ENCODE measurements at regions not wholly inside any gene's neighbourhood (a gene's known extent, or its start where the extent isn't known, plus 50 kb on each side); places are given as distances from the start of the nearest gene placed in this dataset.

DNA sequence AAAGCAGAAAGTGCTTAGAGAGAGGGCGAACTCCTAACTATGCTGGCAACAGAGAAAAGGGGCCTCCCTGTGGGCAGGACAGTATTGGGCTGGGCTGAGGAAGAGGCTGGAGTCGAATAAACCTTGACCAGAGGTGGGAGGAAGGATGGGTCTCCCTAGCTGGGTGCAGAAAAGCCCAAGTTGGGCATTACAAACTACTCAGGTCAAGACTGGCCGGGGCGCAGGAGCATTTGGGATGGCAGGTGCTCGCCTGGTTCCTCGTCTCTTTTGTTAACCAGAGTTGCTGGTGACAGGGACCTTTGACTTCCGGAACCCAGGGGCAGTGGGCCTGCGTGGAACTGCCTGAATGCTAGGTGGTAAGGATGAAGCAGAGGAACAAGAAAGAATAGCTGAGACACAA lies 80.3 kb upstream of the SHISAL1 start:
- TF ChIP-seq, protein P1, sequence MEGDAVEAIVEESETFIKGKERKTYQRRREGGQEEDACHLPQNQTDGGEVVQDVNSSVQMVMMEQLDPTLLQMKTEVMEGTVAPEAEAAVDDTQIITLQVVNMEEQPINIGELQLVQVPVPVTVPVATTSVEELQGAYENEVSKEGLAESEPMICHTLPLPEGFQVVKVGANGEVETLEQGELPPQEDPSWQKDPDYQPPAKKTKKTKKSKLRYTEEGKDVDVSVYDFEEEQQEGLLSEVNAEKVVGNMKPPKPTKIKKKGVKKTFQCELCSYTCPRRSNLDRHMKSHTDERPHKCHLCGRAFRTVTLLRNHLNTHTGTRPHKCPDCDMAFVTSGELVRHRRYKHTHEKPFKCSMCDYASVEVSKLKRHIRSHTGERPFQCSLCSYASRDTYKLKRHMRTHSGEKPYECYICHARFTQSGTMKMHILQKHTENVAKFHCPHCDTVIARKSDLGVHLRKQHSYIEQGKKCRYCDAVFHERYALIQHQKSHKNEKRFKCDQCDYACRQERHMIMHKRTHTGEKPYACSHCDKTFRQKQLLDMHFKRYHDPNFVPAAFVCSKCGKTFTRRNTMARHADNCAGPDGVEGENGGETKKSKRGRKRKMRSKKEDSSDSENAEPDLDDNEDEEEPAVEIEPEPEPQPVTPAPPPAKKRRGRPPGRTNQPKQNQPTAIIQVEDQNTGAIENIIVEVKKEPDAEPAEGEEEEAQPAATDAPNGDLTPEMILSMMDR (IDR thresholded peaks at IDR 0.05): no peak
- TF ChIP-seq POLR2A (IDR thresholded peaks at IDR 0.05): no peak
- no peak for TF ChIP-seq POLR2AphosphoS5 (IDR thresholded peaks at IDR 0.05)
- Histone ChIP-seq H3K4me1 (no peaks in the 10 kb centered on the region), H3K27ac (no peak overlapping the region), H3K9me3 (no peaks in the 10 kb centered on the region), H3K4me3 (no peak overlapping the region), H3K36me3 (no peaks in the 10 kb centered on the region), H3K27me3 (peaks cover 0 to 48% of the 10 kb centered on the region in 2 donors)
- peak in 1 of 2 donors; percentile 46 for DNase-seq (ENCODE audit: low spot score in 2 of 2)
- intact Hi-C loops (cut with DNase I; ENCODE audit: low total_unique reads): no loop called here

DNA sequence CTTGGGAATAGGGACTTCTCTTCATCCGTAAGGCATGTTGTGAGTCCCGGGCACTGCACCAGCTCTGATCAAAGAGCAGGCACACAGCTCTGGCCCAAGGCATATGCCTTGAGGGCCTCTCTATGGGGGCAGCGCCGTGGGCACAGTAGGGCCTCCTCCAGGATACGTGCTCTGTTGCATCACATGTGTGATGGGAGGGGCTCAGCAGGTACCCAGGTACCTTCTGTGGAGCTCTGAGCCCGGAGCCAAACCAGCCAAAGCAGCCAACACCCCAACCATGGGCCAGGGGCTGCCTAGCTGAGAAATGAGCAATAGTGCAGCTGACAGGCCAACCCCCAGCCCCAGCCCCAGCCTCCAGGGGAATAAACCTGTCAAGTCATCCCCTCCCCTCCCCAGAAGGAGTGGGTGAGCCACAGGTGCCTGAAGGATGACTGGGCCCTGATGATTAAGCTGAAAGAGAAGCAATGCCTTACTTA lies 79.7 kb upstream of the SHISAL1 start:
- H3K4me1 ChIP-seq: no peaks in the 10 kb centered on the region
- H3K27ac ChIP-seq: no peak overlapping the region
- H3K4me3 ChIP-seq: no peak overlapping the region
- H3K27me3 ChIP-seq: peaks cover 0 to 52% of the 10 kb centered on the region in 2 donors
- no peaks in the 10 kb centered on the region for H3K36me3 ChIP-seq
- intact Hi-C loops (cut with DNase I; ENCODE audit: low total_unique reads): no loop called here
- TF ChIP-seq, protein P1 (IDR thresholded peaks at IDR 0.05): no peak
- TF ChIP-seq POLR2AphosphoS5 (IDR thresholded peaks at IDR 0.05): no peak
- no peak for TF ChIP-seq POLR2A (IDR thresholded peaks at IDR 0.05)
- peak in 1 of 2 donors; percentile 33 for DNase-seq (ENCODE audit: low spot score in 2 of 2)
- no peaks in the 10 kb centered on the region for H3K9me3 ChIP-seq

DNA sequence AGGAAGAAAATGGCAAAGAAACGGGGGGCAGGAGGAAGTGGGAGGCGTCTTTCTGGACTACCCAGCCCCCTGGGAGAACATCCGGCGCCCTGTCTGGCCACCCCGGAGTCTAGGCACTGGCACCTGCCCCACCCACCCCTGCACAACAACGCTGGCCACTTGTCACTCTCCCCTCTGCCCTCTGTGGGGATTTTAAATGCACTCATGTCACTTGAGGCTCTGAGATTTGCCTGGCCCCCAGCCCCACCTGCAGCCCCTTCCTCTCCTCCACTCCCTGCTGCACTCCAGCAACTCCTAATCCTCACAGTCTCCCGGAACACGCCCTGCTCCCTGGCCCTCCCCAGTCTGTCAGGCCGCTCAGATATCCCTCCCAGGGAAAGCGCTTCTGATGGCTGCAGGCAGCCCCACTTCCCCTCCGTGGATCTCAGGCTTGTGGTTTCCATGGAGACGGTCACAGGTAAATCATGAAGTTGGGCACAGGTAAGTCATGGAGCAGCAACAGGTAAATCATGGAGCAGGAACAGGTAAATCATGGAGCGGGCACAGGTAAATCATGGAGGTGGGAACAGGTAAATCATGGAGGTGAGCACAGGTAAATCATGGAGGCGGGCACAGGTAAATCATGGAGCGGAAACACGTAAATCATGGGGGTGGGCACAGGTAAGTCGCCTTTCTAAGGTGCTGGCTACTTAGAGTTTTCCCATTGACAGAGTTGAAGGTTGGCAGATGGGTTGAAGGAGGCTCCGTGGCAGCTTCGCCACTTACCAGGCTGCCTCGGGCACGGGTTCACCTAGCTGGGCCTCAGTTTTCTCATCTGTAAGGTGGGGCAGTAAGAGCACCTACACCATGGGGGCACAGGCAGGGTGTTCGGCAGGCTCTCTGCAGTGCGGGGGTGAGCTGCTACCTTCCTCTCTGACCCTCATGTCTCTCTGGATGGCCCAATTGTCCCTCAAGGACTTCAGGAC lies 79.0 kb upstream of the SHISAL1 start:
- TF ChIP-seq POLR2A (IDR thresholded peaks at IDR 0.05) (no peak), POLR2AphosphoS5 (IDR thresholded peaks at IDR 0.05) (no peak)
- TF ChIP-seq, protein P1 (IDR thresholded peaks at IDR 0.05): no peak
- H3K27ac ChIP-seq: no peak overlapping the region
- no peaks in the 10 kb centered on the region for H3K9me3 ChIP-seq
- H3K4me1 ChIP-seq: no peaks in the 10 kb centered on the region
- intact Hi-C loops (cut with DNase I; ENCODE audit: low total_unique reads): no loop called here
- DNase-seq (ENCODE audit: low spot score in 2 of 2): peak in 1 of 2 donors; percentile 35
- peaks cover 0 to 52% of the 10 kb centered on the region in 2 donors for H3K27me3 ChIP-seq
- no peaks in the 10 kb centered on the region for H3K36me3 ChIP-seq
- H3K4me3 ChIP-seq: no peak overlapping the region

DNA sequence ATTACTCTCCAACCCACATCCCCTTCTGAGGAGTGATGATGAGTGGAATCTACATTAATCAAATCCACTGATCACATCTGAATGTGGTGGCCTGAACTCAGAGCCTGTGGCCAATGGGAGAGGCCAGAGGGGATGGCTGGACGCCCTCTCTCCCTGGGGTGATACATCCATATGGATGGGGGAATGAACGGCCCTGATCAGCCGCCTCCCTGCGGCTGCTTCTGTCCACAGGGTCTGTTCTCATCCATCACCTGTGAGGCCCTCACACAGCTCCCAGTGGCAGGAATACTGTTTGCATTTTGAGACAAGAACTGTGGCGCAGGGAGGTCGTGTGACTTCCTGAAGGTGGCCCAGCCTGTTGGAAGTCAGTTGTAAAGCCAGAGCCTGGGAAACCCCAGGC lies 78.3 kb upstream of the SHISAL1 start:
- Histone ChIP-seq H3K4me1 (no peaks in the 10 kb centered on the region), H3K4me3 (no peak overlapping the region), H3K27me3 (peaks cover 0 to 44% of the 10 kb centered on the region in 2 donors), H3K36me3 (no peaks in the 10 kb centered on the region), H3K27ac (no peak overlapping the region), H3K9me3 (no peaks in the 10 kb centered on the region)
- DNase-seq (ENCODE audit: low spot score in 2 of 2): peak in 1 of 2 donors; percentile 15
- TF ChIP-seq POLR2A (IDR thresholded peaks at IDR 0.05) (no peak), POLR2AphosphoS5 (IDR thresholded peaks at IDR 0.05) (no peak)
- TF ChIP-seq, protein P1 (IDR thresholded peaks at IDR 0.05): no peak
- intact Hi-C loops (cut with DNase I; ENCODE audit: low total_unique reads): no loop called here

DNA sequence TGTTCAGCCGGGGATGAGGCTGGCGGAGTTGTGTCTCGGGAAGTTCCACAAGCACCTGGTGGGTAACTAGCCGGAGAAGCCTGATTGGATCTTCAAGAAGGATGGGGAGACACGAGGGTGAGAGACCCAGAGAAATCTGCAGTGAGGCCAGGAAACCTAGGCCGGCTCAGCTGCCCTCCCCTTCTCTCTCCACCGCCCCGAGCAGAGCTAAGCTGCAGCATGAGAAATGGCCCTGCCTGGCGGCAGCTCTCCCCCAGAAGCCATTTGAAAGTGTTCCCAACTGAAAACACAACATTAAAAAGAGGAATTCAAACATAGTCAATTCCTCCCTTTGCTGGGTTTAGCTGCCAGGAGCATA lies 77.8 kb upstream of the SHISAL1 start:
- TF ChIP-seq POLR2A (IDR thresholded peaks at IDR 0.05): no peak
- TF ChIP-seq POLR2AphosphoS5 (IDR thresholded peaks at IDR 0.05): no peak
- TF ChIP-seq, protein P1 (IDR thresholded peaks at IDR 0.05): no peak
- no peaks in the 10 kb centered on the region for H3K9me3 ChIP-seq
- peaks cover 0 to 40% of the 10 kb centered on the region in 2 donors for H3K27me3 ChIP-seq
- intact Hi-C loops (cut with DNase I; ENCODE audit: low total_unique reads): no loop called here
- no peak for DNase-seq (ENCODE audit: low spot score in 2 of 2)
- no peak overlapping the region for H3K27ac ChIP-seq
- no peak overlapping the region for H3K4me3 ChIP-seq
- no peaks in the 10 kb centered on the region for H3K36me3 ChIP-seq
- H3K4me1 ChIP-seq: no peaks in the 10 kb centered on the region
